Astrocyte of the spinal cord (primary cell): ENCODE measurements at regions not wholly inside any gene's neighbourhood (a gene's known extent, or its start where the extent isn't known, plus 50 kb on each side); places are given as distances from the start of the nearest gene placed in this dataset.

Experiments used
- DNase-seq: peaks from one replicate; pipeline ENCODE4 v3.0.0; 2011; ENCODE audit warnings: low read depth, low spot score
- H3K4me3 ChIP-seq: 2 replicates; pipeline ENCODE4 v1.5.1; 2011; ENCODE audit warnings: low read depth, mild to moderate bottlenecking, low read length, moderate library complexity
- in situ Hi-C: cut with HindIII; loops from 2 replicates; pipeline ENCODE4 v1.10.0; 2017; ENCODE audit warnings: low sequenced_read_pairs
- TF ChIP-seq, protein P1 (sequence below): IDR thresholded peaks from 2 replicates; pipeline ENCODE4 v1.5.1; 2012; ENCODE audit warnings: low read depth, mild to moderate bottlenecking, low read length, inconsistent platforms

- in situ Hi-C loops = no loop called here
- no peak for DNase-seq
These were observed 1740.3 kb downstream of the STIM2 start for GRCh38 chr4:28600958-28601357.

DNA sequence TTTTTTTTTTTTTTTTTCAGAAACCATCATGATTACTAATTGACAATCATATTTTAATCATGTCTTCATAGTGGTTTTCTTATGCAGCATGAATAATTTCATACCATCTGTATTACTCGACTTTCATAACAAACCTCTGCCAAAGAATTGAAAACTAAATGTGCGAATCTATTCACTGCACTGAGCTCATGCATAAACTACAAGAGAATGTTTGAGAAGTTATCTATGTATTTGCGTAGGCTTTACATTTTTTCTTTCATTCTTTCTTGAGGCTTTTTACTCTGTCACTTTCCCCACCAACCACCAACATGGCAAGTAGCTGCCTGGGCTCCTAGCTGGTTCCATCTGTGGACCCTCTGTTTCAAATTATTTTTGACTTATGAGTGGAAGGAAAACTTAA lies 1761.0 kb downstream of the STIM2 start:
- TF ChIP-seq, protein P1, sequence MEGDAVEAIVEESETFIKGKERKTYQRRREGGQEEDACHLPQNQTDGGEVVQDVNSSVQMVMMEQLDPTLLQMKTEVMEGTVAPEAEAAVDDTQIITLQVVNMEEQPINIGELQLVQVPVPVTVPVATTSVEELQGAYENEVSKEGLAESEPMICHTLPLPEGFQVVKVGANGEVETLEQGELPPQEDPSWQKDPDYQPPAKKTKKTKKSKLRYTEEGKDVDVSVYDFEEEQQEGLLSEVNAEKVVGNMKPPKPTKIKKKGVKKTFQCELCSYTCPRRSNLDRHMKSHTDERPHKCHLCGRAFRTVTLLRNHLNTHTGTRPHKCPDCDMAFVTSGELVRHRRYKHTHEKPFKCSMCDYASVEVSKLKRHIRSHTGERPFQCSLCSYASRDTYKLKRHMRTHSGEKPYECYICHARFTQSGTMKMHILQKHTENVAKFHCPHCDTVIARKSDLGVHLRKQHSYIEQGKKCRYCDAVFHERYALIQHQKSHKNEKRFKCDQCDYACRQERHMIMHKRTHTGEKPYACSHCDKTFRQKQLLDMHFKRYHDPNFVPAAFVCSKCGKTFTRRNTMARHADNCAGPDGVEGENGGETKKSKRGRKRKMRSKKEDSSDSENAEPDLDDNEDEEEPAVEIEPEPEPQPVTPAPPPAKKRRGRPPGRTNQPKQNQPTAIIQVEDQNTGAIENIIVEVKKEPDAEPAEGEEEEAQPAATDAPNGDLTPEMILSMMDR = no peak
- in situ Hi-C loops = no loop called here
- H3K4me3 ChIP-seq = no peak overlapping the region
- DNase-seq = no peak

More at GRCh38 chr4:28600958-28601357, 1740.3 kb downstream of the STIM2 start:
- no peak overlapping the region for H3K4me3 ChIP-seq
- TF ChIP-seq, protein P1 = no peak

DNA sequence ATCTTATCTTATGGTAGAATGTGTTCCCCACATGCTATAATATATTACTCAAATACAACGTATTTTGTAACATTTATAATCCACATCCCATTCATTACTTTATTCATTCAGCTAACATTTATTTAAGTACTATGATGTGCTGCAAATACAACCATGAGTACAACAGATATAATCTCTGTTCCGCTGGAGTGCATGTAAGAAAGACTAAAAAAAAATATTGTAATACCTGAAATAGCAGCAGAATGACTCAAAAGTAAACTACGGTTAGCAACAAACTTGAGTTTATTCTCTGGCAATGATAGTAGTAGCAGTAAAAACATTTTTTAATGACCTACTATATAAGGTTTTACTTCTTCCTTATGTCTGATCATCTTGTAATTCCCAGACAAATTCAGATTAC lies 1776.3 kb downstream of the STIM2 start:
- no peak overlapping the region for H3K4me3 ChIP-seq
- TF ChIP-seq, protein P1 = no peak
- DNase-seq = no peak
- in situ Hi-C loops = no loop called here

DNA sequence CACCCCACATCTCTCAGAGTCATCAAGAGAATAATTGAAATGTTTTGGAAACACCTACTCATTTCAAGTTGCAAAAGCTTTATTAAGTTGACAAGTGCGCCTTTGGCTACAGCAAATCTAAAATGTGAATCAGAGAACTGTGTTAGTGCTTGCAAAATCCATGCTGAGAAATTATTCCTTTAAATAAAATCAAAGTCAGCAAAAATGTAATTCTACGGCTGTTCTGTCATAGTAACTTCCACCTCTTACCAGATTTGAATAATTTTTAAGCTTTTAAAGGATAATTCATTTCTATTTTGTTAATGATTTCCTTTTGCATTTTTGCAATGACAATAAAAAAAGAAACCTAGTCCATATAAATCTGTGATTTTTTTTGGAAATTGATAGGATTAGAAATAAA lies 1779.1 kb downstream of the STIM2 start:
- TF ChIP-seq, protein P1 = no peak
- no peak overlapping the region for H3K4me3 ChIP-seq
- DNase-seq = no peak
- in situ Hi-C loops = no loop called here

GRCh38 chr4:28654618-28655017 lies 1794.0 kb downstream of the STIM2 start:
- no peak for DNase-seq
- TF ChIP-seq, protein P1 = no peak
- in situ Hi-C loops = no loop called here

DNA sequence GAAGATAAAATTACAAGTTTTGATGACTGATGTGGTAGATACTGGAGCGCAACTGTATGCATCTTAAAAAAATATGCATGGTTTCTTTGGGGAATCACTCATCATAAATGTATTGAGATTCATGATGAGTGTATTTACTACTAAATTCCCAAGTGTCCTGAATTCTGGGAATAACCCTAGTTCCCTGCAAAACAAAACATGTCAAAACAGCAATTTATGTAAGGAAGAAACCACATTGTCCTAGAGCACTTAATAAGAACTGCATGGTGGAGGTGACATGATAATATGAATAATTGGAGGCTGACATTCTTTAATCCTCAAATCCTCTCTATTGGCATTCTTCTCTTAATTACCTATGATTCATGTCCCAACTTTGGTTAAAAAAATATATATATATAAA lies 1804.7 kb downstream of the STIM2 start:
- in situ Hi-C loops = no loop called here
- DNase-seq = no peak
- TF ChIP-seq, protein P1 = no peak

More at GRCh38 chr4:28654618-28655017, 1794.0 kb downstream of the STIM2 start:
- no peak overlapping the region for H3K4me3 ChIP-seq

DNA sequence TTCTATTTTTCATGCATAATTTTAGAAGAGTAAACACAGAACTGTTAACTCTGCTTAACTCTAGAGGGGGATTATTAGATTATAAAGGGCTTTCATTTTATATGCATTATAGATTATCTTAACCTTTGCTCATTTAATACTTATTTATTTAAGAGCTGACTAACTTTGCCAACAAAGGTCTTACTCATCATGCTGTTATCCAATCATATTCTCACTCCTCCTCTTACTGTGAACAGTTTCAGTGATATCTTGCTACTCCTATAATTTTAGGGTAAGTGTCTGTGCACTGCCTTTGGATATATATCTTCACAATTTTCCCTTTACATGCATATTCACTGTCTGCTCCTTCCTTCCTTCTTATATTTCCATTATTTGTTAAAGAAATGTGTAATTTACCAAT lies 1814.9 kb downstream of the STIM2 start:
- TF ChIP-seq, protein P1 = no peak
- DNase-seq = no peak
- in situ Hi-C loops = no loop called here
- no peak overlapping the region for H3K4me3 ChIP-seq

More for the DNA sequence above, 1804.7 kb downstream of the STIM2 start:
- no peak overlapping the region for H3K4me3 ChIP-seq
